ENCODE measurements at regions not wholly inside any gene's neighbourhood (a gene's known extent, or its start where the extent isn't known, plus 50 kb on each side); places are given as distances from the start of the nearest gene placed in this dataset.
A peak's percentile ranks its signal among the peaks of the same experiment; 100 is the strongest.
"Not testable (repeated sequence)": the region's sequence is repeated elsewhere in the genome, so short reads cannot be mapped to it uniquely, and the experiment has no call there.

DNA sequence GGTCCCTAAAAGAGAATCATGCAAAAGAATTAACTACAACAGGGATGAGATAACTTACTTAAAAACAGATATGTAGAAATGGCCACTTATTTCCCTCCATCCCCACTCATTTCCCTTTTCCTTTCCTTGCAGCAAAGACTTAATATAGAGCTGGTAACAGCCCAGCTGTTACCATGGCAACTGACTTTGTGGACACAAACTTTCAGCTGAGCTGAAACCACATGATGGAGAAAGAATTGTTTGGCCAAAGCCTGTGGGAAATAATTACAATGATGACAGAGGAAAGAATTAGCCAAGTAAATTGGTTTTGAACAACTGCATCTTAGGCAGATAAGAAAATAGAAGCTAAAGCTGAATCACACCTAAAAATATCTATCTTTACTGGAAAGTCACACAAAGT, 364.9 kb downstream of the GALC start:
- no peak for DNase-seq

DNA sequence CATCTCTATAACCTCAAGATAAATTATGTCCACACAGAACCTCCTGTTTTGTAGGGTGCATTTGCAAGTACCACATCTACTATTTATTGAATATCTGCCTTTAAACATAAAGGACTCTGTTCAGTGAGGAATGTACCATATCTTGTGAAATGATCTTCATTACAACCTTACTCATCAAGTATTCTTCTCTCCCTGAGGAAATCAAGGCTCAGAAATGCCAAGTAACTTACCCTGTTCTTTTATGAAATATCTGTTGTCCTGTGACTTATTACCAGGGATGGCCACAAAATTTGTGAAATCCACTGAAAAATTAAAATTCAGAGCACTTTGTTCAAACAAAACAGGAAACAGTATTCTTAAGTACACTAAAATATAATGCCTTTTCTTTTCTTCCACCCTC, 366.7 kb downstream of the GALC start:
- DNase-seq: no peak

GRCh38 chr14:87623616-87624015, 369.4 kb downstream of the GALC start:
- DNase-seq: no peak

DNA sequence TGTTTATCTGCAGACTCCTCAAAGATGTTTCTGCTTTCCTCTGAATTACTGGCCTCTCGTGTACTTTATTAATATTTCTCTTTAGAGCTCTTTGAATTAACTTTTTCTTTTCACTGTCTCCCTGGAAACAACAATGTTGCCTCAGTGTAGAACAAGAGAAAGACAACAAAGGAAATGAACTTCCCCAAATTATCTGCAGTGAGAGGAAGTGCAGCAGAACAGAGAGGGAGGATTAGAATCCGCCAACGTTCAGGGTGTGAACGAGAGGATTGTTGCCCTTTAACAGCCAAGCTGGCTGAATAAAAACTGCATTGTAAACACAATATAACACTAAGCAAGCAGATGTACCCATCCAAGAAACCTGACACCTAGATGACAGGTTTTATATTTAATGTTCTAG, 375.9 kb downstream of the GALC start:
- DNase-seq: no peak

DNA sequence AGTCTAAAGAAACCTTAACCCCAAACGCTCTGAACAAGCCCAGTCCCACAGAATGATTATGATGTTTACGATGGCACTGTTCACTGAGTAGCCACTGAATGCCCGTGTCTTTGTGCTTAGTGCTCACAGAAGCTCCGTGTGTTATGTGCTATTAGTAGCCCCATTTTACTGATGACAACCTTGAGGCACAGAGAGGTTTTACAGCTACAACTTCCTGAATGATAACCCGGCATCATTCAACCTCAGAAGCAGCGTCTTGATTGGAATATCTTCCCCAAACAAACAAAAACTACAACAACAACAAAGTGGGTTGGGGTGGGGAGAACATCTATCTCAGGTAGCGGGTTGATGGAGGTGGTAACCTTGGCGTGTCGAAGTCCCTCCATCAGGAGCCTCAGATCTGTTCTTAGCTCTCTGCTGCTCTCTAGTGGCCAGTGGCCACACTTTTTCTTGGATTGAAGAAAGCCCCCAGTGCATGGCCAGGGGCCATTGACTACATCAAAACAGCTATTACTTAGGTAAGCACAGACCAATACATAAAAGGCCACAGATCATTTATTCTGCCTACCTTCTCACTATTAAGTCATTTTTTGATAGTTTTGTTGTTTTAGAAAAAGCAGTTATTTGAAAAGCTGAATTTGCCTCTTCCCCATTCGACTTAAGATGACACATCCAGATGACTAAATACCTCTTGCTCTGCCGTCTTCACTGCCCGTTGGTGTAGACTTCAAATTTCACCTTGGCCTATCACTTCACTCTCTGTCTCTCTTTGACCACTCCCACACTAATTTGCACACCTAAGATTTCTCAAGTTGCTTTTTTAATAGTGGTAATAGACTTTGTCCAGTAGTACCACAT, 376.9 kb downstream of the GALC start:
- DNase-seq: peak; percentile 1

DNA sequence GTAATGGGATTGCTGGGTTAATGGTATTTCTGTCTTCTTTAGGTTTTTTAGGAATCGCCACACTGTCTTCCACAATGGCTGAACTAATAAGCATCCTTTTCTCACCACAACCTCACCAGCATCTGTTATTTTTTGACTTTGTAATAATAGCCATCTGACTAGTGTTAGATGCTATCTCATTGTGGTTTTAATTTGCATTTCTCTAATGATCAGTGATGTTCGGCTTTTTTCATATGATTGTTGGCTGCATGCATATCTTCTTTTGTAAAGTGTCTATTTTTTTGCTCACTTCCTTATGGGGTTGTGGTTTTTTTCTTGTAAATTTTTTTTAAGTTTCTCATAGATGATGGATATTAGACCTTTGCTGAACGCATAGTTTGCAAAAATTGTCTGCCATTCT, 377.9 kb downstream of the GALC start:
- DNase-seq: no peak

- no peak for DNase-seq
These were observed 379.1 kb downstream of the GALC start for GRCh38 chr14:87613881-87614280.

DNA sequence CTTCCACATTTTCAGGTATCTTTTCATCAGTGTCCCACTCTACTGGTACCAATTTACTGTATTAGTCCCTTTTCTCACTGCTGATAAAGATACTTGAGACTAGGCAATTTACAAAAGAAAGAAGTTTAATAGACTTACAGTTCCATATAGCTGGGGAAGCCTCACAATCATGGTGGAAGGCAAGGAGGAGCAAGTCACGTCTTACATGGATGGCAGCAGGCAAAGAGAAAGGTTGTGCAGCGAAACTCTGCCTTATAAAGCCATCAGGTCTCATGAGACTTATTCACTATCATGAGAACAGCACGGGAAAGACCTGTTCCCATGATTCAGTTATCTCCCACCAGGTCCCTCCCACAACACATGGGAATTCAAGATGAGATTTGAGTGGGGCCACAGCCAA, 385.9 kb downstream of the GALC start:
- DNase-seq: not testable (repeated sequence)

GRCh38 chr14:87601036-87601435, 391.9 kb downstream of the GALC start:
- DNase-seq: no peak

DNA sequence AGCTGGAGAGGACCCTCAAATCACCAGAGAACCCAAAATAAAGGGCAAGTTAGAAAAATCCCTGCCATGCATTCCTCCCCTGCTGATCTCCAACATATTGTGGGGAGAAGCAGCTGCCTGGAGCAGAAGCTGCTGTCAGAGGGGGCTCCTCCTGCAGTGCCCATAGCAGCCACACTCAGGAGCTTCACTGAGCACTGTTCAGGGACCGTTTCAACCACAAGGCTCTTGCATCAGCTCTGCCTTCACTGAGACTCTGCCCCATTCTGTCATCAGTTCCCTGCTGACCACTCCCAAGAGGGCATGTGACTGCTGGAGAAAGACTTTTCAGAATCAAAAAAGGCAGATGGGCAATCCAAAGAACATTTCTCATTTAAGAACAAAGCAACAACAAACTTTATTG, 392.7 kb downstream of the GALC start:
- DNase-seq: no peak

DNA sequence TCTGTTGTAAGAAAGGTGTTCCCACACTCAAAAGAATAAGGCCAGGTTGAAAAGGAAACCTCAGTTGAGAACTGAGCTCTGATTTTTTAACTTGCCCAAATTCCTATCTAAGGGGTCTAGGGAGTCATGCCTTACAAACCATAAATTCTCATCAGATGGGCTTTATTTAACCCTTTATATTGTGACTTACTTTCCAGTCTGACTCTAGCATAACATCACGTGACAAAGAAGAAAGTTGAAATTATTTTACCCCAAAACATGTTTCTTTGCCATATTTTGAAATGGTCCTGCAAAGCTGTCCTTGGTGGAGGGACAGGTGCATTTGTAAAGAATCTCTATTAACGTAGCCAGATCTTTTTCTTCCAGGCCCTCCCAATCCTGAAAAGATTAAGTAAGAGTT, 411.7 kb downstream of the GALC start:
- no peak for DNase-seq

- no peak for DNase-seq
These were observed 413.9 kb downstream of the GALC start for GRCh38 chr14:87579036-87579435.

DNA sequence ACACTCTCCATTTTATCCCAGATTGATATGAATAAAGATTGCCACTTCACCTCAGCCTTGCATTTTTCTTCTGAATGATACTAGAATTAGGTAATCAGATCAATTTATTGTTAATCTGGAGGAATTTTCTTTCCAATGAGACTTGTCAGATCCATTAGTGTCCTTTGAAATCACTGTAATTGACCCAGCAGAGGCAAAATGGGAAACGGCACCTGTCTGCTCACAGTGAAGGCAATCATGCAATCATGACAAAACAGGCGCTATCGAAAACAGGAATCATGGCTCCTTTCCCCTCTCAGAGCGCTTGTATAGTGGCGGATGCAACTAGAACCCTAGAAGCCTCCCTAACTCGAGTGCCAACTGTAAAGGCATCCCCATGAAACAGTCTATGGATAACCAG, 417.6 kb downstream of the GALC start:
- DNase-seq: no peak

DNA sequence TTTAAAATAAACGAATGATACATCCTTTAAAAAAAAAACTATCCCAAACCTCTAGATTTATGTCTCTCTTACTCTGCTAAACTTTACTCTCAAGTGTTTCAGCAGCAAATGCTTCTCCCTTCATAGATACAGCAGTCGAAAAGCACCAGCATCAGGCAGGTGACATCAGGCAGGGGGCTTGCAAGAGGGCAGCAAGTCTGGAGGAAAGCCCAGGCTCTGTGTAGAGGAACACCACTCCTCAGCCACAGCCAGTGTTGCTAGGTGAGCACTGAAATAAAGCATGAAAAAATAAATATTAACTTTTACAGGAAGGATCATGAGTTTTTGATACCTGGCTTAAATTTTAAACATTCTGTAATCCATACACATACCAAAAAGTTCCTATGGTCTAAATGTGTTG, 419.4 kb downstream of the GALC start:
- no peak for DNase-seq

DNA sequence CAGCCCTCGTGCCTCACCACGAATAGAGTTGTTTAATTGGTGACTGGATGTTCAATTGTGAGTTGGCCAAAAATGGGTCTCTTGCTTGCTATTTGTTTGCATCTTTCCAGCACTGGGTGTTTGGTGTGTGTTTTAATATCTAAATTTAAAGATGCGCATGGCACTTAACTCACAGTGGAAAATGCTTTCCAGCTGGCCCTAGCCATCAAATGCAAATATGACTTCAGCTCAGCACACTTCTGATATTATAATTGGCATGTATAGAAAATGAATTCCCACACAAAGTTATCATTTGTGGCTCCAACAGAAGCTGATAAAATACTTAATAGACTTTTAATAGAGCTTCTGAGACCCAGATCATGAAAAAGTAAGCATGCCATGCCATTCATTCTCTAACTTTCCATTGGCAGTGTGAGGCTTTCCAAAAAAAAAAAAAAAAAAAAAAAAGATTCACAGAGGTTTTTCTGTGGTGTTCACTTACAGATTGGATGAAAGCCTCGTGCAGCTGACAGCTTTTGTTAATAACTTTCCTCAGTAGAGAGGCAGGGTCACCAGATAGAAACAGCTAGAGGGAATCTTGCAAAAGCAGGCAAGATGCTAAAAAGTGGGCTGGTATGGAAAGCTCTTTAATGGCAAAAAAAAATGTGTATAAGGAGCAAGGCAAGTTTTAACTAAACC, 425.2 kb downstream of the GALC start:
- no peak for DNase-seq

DNA sequence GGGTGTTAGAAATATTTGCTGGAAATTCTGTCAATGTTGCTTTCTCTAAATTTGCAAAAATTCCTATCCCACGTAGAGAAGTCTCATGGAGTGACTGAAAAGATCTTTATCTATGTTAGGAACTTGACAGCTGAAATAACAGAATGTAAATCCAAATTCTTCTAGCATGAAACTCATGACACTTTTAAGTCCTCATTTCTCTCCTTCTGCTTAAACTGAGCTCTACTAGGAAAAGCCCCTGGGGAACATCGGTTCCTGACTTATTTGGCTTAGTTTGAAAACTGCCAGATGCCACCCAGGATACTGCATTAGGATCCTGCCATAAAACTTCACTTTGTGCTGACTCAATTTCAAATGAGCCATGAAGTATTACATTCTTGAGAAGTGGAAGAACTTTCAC, 426.0 kb downstream of the GALC start:
- no peak for DNase-seq

- DNase-seq: no peak
These were observed 445.4 kb downstream of the GALC start for GRCh38 chr14:87547536-87547935.

GRCh38 chr14:87542288-87542687, 450.7 kb downstream of the GALC start:
- DNase-seq: no peak

GRCh38 chr14:87540339-87540738, 452.6 kb downstream of the GALC start:
- no peak for DNase-seq

- no peak for DNase-seq
These were observed 463.9 kb downstream of the GALC start for GRCh38 chr14:87529081-87529480.

- no peak for DNase-seq
These were observed 466.3 kb downstream of the GALC start for GRCh38 chr14:87526731-87527130.

DNA sequence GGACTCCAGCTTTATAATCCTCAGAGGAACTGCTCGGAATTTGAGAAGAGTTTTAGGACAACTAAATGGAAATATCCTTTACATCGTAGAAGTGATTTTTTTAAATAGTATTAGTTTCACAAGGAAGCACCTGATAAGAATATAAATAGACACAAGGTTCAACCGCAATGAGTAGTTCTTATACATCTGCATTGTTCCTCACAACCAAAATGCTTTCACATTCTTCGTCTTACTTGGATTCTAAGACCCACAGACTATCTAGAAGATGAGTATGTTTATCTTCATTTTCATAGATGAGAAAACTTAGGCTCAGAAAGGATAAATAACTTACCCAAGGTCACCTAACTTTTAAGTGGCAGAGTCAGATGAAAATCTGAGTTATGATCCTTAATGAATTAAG, 469.0 kb downstream of the GALC start:
- no peak for DNase-seq

GRCh38 chr14:87522575-87522974, 470.4 kb downstream of the GALC start:
- no peak for DNase-seq

- no peak for DNase-seq
These were observed 484.6 kb downstream of the GALC start for GRCh38 chr14:87508333-87508732.

GRCh38 chr14:87503711-87504110, 489.3 kb downstream of the GALC start:
- no peak for DNase-seq

All from stimulated activated CD4-positive, alpha-beta T cell treated with anti-CD3 and anti-CD28 coated beads, Interleukin-4, amount 100 ng/mL, for 1 hour (primary cell).